LNCaP clone FGC (cell line): ENCODE measurements at regions not wholly inside any gene's neighbourhood (a gene's known extent, or its start where the extent isn't known, plus 50 kb on each side); places are given as distances from the start of the nearest gene placed in this dataset.

Experiments
- DNase-seq: peaks from one replicate; pipeline ENCODE4 v3.0.0-alpha.2; 2011; ENCODE audit warnings: low read depth
- H3K4me3 ChIP-seq: 2 replicates; pipeline ENCODE4 v1.5.1; 2011; ENCODE audit warnings: mild to moderate bottlenecking, low read depth, low read length, control low read depth
- TF ChIP-seq, protein P1 (sequence below): IDR thresholded peaks from 2 replicates; pipeline ENCODE4 v1.5.1; 2012; ENCODE audit warnings: mild to moderate bottlenecking; ENCODE audit not compliant: control insufficient read depth, insufficient read depth; ENCODE audit errors: extremely low read depth

DNA sequence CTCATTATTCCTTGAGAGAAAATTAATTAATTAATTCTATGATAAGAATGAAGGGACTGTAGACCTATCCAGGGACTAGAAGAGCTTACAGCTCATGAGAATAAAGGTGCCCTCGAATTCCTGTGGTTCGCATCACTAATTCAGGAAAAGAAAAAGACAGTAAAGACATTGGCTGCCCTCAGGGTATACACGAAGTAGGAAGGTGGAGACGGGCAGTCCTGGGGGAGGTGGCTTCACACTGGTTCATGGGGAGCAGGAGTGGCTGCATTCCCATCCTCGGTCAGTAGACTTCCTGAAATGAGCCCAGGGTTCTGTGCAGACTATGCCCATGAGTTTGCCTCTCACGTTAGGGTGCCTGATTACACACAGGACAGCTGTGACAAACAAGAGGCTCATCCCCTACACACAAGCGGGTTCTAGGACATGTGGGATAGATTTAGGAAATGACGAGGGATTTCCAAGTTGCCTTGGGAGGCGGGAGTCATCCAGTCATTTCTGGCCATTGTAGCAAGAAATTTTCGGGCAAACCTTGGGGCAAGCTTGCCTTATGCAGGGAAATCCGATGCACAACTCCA, 282.2 kb downstream of the CYP26B1 start:
- TF ChIP-seq, protein P1, sequence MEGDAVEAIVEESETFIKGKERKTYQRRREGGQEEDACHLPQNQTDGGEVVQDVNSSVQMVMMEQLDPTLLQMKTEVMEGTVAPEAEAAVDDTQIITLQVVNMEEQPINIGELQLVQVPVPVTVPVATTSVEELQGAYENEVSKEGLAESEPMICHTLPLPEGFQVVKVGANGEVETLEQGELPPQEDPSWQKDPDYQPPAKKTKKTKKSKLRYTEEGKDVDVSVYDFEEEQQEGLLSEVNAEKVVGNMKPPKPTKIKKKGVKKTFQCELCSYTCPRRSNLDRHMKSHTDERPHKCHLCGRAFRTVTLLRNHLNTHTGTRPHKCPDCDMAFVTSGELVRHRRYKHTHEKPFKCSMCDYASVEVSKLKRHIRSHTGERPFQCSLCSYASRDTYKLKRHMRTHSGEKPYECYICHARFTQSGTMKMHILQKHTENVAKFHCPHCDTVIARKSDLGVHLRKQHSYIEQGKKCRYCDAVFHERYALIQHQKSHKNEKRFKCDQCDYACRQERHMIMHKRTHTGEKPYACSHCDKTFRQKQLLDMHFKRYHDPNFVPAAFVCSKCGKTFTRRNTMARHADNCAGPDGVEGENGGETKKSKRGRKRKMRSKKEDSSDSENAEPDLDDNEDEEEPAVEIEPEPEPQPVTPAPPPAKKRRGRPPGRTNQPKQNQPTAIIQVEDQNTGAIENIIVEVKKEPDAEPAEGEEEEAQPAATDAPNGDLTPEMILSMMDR = no peak
- no peak overlapping the region for H3K4me3 ChIP-seq
- no peak for DNase-seq

DNA sequence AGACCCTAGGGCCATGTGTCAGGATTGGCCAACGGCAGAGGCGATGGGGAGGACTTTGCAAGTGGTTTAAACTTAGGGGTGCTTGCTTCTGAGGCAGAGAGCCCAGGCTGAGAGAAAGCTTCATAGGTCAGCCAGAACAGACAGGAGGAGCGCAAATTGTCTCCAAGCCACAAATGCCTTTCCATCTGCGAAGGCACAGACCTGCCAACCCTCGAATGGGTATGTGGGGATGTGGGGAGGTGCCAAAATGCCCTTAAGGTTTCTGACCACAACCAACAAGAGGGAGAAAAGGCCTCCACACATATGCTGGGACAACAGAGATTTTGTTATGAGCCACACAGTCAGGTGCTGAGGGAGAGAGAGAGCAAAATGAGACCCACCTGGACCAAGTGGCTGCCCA, 283.6 kb downstream of the CYP26B1 start:
- TF ChIP-seq, protein P1 = no peak
- no peak for DNase-seq
- H3K4me3 ChIP-seq = no peak overlapping the region

DNA sequence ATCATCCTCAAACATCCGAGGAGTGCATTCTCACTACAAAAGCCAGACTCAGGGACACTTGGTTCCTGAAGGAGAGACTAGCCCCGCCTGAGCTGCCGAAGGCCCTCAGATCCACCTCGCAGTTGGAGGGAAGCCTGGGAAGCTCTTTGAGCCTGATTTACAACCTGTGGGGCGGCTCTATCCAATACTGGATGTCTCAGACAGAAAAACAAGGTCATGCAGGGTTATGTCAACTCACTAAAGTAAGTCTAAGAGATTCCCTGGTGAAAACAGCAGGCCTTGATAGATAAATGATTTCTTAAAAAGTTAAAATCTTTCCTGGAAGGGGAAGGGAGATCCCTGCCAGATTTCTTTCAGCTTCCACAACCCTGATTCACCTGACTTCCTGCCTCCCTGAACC, 284.3 kb downstream of the CYP26B1 start:
- TF ChIP-seq, protein P1 = no peak

DNA sequence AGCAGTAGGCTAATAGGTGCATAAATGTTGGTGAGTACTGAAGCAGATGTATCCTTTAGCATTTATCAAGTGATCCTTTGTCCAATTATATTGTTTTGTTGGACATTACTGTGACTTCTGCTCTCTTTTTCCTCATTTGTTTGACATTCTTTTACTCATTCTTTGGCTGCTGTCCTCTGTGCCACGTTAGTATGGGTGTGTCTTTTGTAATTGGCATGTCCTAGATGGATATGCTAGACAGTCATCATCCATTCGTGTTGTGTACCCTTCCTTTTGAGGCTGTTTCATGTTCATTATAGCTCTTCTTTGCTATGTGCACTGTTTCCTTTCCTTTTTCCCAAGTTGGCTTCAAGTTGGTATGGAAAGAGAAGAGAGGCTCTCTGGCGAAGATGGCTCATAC, 284.7 kb downstream of the CYP26B1 start:
- TF ChIP-seq, protein P1 = no peak
- DNase-seq = no peak

More for the DNA sequence above, 284.3 kb downstream of the CYP26B1 start:
- no peak overlapping the region for H3K4me3 ChIP-seq
- no peak for DNase-seq

DNA sequence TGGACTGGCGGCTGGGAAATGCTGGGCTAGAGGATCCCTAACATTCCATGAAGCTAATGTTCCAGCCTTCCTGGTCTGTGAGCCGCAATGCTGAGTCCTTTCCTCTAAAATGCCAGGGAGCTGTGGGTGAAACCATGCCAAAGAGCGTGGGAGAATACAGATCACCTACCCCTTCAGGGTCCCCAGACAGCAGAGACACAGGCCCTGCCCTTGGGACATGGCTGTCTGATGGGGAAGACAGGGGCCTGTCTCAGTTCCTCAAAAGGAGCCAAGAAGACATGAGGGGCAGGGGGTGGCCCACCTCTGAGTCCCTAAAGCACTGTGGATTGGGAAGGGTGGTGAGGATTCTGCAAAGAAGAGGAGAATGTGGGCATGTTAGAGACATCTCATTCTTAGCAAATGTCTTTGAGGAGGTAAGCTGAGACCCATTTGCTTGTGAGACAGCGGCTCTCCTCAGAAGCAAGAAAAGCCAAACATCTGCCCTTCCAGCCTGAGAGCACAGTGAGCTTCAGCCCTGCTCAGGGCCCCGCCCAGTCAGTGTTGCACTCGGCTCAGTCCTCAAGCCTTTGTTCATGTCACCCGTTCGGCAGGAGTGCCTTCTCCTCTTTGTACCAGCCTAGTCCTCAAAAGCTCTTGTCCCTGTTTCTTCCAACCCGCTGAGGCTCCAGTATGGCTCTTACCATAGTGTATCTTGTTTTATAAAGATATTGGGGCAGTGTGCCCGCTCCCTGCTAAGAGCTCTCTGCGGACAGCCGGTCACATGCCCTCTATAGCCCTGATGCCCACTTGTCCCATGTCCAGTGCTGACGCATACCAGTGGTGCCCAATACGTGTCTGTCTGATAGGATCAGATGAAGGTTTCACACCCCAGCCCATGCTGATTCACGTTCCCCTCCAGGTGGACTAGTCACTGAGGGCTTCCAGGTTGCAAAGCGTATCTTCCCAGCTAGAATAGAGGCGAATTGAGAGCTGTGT, 286.2 kb downstream of the CYP26B1 start:
- H3K4me3 ChIP-seq = no peak overlapping the region
- no peak for DNase-seq
- TF ChIP-seq, protein P1 = no peak

More for the DNA sequence above, 284.7 kb downstream of the CYP26B1 start:
- H3K4me3 ChIP-seq = no peak overlapping the region

DNA sequence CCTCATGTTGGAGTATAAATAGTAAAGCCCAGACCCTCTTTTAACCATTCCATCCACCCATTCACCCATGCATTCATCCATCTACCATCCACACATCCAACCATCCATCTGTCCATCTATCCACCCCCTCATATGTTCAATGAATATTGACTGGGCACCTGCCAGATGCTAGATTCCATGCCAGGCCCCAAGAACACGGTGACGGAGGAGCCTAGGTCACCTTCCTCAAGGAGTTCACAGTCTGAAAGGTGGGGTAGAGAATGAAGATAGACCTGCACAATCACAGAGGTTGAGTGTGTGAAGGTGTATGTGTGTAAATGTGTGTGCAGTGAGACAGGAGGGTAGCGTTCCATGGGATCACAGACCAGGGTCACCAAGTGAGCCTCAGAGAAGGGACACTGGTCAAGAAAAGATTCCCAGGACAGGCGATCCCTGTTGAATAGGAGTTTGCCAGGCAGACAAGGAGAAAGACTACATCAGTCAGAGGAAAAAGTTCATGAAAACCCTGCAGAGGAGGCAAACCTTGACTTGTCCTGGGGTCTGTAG, 287.2 kb downstream of the CYP26B1 start:
- TF ChIP-seq, protein P1 = no peak
- no peak overlapping the region for H3K4me3 ChIP-seq
- no peak for DNase-seq
